ENCODE measurements at regions not wholly inside any gene's neighbourhood (a gene's known extent, or its start where the extent isn't known, plus 50 kb on each side); places are given as distances from the start of the nearest gene placed in this dataset.
"Not testable (repeated sequence)": the region's sequence is repeated elsewhere in the genome, so short reads cannot be mapped to it uniquely, and the experiment has no call there.

- no peak for DNase-seq (ENCODE audit: low spot score)
Observed at GRCh38 chr15:45948181-45948621, 313.4 kb downstream of the SQOR start.

- DNase-seq (ENCODE audit: low spot score) = no peak
Observed at GRCh38 chr15:45958924-45959323, 324.1 kb downstream of the SQOR start.

GRCh38 chr15:45962733-45963132 lies 327.9 kb downstream of the SQOR start:
- DNase-seq (ENCODE audit: low spot score) = no peak

DNA sequence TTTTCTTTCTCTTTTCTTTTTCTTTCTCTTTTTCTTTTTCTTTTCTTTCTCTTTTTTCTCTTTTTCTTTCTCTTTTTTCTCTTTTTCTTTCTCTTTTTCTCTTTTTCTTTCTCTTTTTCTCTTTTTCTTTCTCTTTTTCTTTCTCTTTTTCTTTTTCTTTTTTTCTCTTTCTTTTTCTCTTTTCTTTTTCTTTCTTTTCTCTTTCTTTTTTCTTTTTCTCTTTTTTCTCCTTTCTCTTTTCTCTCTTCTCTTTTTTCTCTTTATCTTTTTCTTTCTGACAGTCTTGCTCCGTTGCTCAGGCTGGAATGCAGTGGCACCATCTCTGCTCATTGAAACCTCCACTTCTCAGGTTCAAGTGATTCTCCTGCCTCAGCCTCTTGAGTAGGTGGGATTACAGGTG lies 335.7 kb downstream of the SQOR start:
- DNase-seq (ENCODE audit: low spot score) = no peak

DNA sequence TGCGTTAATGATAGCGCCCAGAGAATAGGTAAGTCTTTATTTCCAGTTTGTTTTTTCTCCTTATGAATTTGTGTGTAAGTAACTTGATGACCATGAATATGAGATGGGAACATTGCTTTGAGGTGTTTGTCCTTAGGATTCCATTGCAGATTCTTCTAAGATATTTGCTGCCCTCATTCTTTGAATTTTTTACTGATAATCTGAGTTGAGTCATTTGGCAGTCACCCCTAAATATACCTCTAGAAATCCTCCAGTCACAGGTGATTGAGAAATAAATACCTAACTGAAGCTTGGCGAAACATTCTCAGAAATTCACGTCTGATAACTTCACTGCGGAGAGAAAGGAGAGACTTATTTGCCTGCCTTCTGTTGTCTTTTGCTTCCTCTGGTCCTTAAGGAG lies 345.5 kb downstream of the SQOR start:
- no peak for DNase-seq (ENCODE audit: low spot score)

DNA sequence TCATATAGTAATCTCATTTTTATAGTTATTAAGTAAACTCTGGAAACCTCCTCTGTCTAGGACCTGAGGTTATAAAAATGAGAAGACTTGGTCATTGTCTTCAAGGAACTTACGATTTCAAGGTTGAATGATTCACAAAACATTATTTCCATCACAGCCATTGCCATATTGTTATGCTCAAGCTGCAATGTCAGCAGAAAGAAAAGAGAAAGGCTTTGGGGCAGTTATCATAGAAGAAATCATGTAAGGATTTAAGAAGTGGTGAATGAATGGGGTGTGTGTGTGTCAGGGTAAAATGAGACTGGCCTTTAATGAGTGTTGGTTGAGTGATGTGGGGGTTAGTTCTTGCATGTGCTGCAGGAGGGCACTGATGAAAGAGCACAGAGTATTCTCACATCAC lies 346.8 kb downstream of the SQOR start:
- no peak for DNase-seq (ENCODE audit: low spot score)

GRCh38 chr15:45991863-45992262 lies 357.0 kb downstream of the SQOR start:
- no peak for DNase-seq (ENCODE audit: low spot score)

DNA sequence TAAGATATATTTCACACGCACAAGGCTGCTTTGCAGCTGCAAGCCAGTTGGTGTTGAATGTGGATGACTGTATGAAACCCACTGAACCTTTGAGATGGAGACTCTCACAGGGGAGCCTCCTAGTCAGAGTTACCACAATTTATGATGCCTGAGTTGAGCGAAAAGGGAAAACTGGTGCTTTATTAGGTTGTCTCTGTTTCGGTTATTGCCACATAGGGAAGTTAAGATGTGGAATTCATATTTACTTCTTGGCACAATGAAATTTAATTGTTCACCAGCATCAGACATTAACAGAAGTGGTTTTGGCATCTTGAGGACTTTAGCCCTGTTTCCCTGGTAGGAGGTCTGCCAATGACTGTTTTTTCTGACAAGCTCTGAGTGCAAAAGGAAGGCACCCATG lies 358.2 kb downstream of the SQOR start:
- no peak for DNase-seq (ENCODE audit: low spot score)

GRCh38 chr15:45993508-45993907 lies 358.7 kb downstream of the SQOR start:
- no peak for DNase-seq (ENCODE audit: low spot score)

DNA sequence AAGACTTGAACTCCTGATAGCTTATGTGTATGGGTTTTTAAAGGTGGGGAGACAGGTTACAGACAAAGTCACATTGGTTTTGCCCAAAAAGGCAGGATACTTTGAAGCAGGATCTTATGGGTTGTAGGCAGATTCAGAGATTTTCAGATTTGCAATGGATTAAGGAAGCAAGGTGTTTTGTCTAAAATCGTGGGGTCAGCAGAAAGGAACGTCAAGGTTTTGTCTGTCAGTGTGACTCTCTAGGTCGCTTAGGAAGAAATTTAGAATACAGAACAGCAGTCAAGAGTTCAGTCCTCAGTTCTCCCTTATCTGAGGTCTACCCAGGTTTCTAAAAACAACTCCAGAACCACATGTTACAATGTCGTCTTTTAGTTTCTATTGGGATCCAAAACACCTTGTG lies 361.0 kb downstream of the SQOR start:
- no peak for DNase-seq (ENCODE audit: low spot score)

DNA sequence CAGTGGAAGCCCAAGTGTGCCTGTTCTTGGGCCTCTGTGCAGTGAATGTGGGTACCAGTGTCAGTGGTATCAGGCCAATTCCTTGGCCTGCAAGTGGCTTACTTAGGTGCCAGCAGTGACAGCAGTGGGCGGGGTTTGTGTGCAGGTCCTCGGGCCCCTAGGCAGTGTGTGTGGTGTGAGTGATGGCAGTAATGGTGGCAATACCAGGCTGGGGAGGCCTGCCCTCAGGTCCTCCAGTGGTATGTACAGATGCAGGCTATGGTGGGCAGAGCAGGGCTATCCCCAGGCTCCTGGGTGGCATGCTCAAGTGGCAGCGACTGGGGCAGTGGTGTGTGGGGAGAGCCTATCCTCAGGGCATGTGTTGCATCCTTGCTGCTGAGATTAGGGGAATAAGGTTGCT lies 379.7 kb downstream of the SQOR start:
- DNase-seq (ENCODE audit: low spot score) = no peak

DNA sequence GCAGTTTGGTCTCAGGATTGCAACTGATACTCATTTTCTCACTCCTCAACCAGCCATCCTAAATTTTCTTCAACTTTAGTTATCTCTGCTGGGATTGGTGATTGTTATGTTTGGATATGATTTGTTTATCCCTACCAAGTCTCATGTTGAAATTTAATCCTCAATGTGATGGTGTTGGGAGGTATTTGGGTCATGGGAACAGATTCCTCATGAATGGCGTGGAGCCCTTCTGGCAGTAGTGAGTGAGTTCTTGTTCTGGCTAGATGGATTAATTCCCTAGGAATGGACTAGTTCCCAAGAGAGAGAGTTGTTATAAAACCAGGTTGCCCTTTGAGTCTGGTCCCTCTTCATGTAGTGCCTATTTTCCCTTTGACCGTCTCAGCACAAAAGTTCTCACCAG lies 399.9 kb downstream of the SQOR start:
- no peak for DNase-seq (ENCODE audit: low spot score)

DNA sequence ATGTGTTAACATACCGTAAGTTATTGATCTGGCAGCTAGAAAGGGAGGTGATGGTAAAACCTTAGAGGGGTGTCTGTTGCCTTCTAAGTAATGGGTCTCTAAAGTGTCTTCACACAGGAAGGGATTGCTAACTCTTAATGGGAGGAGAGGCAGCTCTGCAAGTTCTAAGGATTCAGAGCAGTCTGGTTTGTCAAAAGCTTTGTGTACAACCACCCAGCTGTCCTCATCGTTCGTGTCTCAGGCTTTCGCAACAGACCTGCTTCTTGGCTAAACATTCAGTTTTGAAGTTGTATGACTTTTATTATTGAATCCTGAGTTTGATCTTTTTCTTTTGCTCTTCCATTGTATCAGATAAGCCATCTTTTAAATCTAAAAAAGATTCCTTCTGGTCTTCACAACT lies 404.9 kb downstream of the SQOR start:
- no peak for DNase-seq (ENCODE audit: low spot score)

GRCh38 chr15:46041905-46042304 lies 407.1 kb downstream of the SQOR start:
- DNase-seq (ENCODE audit: low spot score) = no peak

DNA sequence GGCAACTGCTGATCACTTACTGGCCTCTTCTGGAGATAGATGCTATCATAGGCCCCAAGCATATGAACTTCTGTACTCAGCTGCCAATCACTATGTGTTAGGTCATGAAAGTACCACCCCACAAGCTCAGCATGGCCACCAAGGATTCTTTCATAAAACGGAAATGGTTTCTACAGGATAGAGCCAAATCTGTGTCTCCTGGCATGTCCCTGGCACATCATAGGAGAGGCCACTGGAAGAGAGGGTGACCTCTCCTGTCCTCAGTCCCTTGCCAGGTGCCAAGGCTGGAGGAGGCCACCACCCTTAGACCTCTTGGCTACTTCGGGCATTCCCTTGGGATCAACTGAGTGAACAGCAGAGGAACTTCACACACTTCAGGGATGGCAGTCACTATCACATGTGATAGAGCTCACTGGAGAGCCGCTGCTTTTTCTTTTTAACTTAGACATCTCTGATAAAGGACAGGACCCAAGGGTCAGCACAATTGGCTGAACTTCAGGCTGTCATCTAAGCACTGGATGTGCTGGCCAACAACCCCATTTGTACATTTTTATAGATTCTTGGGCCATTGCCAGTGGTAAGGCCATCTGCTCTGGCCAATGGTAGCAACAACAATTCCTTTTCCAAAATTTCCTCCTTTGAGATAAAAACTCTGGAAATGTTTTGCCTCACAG lies 425.2 kb downstream of the SQOR start:
- no peak for DNase-seq (ENCODE audit: low spot score)

DNA sequence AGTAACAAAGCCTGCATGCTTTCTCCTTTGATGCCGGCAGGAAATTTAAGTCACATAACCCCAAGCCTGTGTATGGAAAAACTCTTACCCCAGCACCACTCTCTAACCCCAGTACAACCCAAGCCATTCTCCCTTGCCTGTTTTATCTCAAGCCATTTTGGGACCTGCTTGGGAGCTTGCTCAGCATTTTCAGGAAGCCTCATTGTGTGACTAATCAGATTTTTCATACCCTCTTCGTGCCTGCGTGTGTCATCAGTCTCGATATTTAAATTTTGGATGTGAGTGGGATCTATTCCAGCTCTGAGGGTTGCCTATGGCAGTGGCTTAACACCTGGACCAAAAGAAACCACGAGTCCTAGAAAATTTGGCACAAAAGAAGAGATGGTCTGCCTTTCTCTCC lies 426.2 kb downstream of the SQOR start:
- DNase-seq (ENCODE audit: low spot score) = no peak

- no peak for DNase-seq (ENCODE audit: low spot score)
Observed at GRCh38 chr15:46077220-46077619, 442.4 kb downstream of the SQOR start.

- DNase-seq (ENCODE audit: low spot score) = no peak
Observed at GRCh38 chr15:46079046-46079445, 444.2 kb downstream of the SQOR start.

DNA sequence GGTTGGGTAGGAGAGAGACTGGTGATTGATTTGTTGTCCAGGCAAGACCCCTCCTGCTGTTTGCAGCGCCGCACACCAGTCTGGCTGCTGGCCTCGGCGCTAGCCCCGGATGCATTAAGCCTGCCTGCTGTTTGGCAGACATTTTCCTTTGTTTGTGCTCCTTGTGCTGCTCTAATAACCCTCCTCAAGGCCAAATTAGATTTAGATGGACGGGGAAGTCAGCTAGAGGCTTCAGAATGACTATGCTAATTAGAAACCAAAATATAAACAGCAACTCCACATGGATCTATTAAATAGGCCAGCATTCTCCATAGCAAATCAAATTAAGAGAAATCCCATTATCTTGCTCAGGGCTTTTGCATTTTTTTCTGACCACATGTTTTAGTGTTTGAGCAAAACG lies 445.2 kb downstream of the SQOR start:
- no peak for DNase-seq (ENCODE audit: low spot score)

GRCh38 chr15:46088486-46089445 lies 453.9 kb downstream of the SQOR start:
- DNase-seq (ENCODE audit: low spot score) = no peak

DNA sequence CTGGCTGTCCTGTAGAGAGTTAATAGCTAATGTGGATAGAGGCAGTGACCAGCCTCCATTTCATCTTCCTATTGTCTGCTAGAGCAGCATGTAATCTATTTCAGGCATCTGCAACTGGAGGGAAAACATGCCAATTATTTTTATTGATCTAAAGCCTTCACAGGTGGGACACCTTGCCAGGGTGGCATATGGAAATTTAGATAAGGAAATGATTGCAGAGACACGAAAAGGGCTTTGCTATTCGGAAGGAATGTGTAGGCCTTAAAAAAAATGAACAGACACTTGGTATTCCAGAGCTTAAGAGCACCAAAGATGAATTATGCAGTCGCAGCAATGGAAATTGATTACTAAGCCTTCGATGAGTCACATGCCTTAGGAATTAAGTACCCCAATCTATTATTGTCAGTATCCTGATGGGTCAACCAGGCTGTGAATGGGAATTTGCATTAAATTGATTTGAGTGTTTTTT lies 454.7 kb downstream of the SQOR start:
- DNase-seq (ENCODE audit: low spot score) = no peak

GRCh38 chr15:46091860-46092450 lies 457.1 kb downstream of the SQOR start:
- DNase-seq (ENCODE audit: low spot score) = peak; percentile 1

GRCh38 chr15:46098006-46098405 lies 463.2 kb downstream of the SQOR start:
- not testable (repeated sequence) for DNase-seq (ENCODE audit: low spot score)
